ENCODE measurements at regions not wholly inside any gene's neighbourhood (a gene's known extent, or its start where the extent isn't known, plus 50 kb on each side); places are given as distances from the start of the nearest gene placed in this dataset.

DNA sequence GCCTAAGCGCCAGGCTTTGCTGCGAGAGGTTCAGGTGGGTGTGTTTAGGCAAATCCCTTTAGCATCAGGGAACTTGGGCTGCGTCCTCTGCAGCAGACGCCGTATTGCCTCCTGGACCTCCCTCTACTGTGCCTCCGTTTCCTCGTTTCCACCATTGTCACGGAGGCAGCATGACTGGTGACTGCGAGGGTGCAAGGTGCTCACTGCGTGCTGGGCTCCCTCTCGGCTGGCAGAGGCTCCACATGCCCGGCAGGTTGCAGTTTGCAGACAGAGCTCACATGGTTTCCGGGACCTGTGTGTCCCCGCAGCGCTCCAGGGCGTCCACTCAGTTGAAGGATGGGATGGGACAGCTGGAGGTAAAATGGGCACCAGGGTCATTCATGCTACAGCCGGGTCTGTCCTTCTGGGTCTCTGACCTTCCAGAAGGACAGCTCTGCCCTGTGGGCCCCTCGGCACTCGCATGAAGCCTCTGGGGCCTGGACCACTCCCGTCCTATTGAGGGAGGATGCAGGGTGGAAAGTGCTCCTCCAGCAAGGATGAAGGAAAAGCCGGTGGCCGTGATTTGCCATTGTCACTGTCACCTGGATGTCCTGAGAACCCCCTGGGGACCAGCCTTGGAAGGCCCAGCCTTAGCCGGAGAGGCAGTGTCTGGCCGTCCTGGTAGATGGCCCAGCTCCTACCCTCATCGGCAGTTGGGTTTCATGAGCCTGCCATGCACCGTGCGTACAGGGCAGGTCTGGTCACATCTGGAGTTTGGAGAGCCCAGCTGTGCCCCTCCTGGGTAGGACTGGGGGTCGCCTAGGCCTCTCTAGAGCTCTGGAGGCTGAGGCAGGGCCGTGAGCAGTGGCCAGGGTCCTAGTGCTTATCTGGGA, 146.5 kb downstream of the KIF26A start:
- POLR2A ChIA-PET (ENCODE audit: low non-redundant PET) = no interaction called here
- no peak for DNase-seq (ENCODE audit: low spot score)
- Histone ChIP-seq H3K4me3 (ENCODE audit: low read depth, low read length, poor library complexity, severe bottlenecking) (no peak overlapping the region), H3K27me3 (replicated peaks; ENCODE audit: insufficient read depth, low read depth, low read length, poor library complexity) (no peaks in the 10 kb centered on the region), H3K36me3 (ENCODE audit: insufficient read depth, low read length, poor library complexity, severe bottlenecking) (no peaks in the 10 kb centered on the region), H3K9me3 (ENCODE audit: low read depth, low read length, poor library complexity, severe bottlenecking) (no peaks in the 10 kb centered on the region), H3K27ac (ENCODE audit: low read depth, low read length, poor library complexity, severe bottlenecking) (no peak overlapping the region), H3K4me1 (ENCODE audit: insufficient read depth, low read length, poor library complexity, severe bottlenecking) (peaks cover 13% of the 10 kb centered on the region)
- no peak for TF ChIP-seq EZH2 (IDR thresholded peaks at IDR 0.05; ENCODE audit: borderline replicate concordance, low read depth, low read length, poor library complexity, severe bottlenecking)
- TF ChIP-seq, protein P1, sequence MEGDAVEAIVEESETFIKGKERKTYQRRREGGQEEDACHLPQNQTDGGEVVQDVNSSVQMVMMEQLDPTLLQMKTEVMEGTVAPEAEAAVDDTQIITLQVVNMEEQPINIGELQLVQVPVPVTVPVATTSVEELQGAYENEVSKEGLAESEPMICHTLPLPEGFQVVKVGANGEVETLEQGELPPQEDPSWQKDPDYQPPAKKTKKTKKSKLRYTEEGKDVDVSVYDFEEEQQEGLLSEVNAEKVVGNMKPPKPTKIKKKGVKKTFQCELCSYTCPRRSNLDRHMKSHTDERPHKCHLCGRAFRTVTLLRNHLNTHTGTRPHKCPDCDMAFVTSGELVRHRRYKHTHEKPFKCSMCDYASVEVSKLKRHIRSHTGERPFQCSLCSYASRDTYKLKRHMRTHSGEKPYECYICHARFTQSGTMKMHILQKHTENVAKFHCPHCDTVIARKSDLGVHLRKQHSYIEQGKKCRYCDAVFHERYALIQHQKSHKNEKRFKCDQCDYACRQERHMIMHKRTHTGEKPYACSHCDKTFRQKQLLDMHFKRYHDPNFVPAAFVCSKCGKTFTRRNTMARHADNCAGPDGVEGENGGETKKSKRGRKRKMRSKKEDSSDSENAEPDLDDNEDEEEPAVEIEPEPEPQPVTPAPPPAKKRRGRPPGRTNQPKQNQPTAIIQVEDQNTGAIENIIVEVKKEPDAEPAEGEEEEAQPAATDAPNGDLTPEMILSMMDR (conservative IDR thresholded peaks at IDR 0.05; ENCODE audit: low read depth, low read length) = no peak
- intact Hi-C loops (cut with micrococcal nuclease; ENCODE audit: unreplicated experiment) = no loop called here
- CTCF ChIA-PET = no interaction called here
- no TSS peak for BruUV-seq (replicated peaks)

DNA sequence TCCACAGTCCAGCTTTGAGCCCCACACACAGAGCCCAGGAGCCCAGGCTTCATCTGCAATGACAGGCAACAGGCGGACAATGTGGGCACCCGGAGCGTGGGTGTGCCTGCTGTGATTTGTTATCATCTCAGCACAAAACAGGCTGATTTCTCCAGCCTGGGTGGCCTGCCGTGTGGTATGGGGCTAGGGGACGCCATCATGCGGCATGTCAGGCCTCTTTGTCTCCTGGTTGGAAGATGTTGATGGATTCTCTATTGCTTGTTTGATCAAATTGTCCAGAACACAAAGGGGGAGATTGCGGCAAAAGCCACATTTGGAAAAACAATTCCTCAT, 147.1 kb downstream of the KIF26A start:
- H3K36me3 ChIP-seq (ENCODE audit: insufficient read depth, low read length, poor library complexity, severe bottlenecking) = no peaks in the 10 kb centered on the region
- intact Hi-C loops (cut with micrococcal nuclease; ENCODE audit: unreplicated experiment) = no loop called here
- H3K4me1 ChIP-seq (ENCODE audit: insufficient read depth, low read length, poor library complexity, severe bottlenecking) = peaks cover 13% of the 10 kb centered on the region
- no peak overlapping the region for H3K4me3 ChIP-seq (ENCODE audit: low read depth, low read length, poor library complexity, severe bottlenecking)
- no peaks in the 10 kb centered on the region for H3K9me3 ChIP-seq (ENCODE audit: low read depth, low read length, poor library complexity, severe bottlenecking)
- TF ChIP-seq EZH2 (IDR thresholded peaks at IDR 0.05; ENCODE audit: borderline replicate concordance, low read depth, low read length, poor library complexity, severe bottlenecking) = no peak
- TF ChIP-seq, protein P1 (conservative IDR thresholded peaks at IDR 0.05; ENCODE audit: low read depth, low read length) = no peak
- ChIA-PET POLR2A (ENCODE audit: low non-redundant PET) (no interaction called here), CTCF (no interaction called here)
- H3K27ac ChIP-seq (ENCODE audit: low read depth, low read length, poor library complexity, severe bottlenecking) = no peak overlapping the region
- H3K27me3 ChIP-seq (replicated peaks; ENCODE audit: insufficient read depth, low read depth, low read length, poor library complexity) = no peaks in the 10 kb centered on the region
- no peak for DNase-seq (ENCODE audit: low spot score)
- no TSS peak for BruUV-seq (replicated peaks)

DNA sequence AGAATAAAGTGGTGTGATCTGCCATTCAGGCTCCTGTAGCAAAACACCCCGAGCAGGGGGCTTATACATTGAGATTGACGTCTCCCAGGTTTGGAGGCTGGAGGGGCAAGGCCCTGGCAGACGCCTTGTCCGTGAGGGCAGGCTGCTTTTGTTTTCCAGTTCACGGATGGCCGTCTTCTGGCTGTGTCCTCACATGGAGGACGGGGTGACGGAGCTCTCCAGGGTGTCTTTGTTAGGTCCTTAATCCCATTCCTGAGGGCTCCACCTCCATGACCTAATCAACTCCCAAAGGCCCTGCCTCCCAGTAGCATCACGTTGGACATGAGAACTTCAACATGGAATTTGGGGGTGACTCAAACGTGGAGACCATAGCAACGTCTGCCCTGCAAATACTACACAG, 147.7 kb downstream of the KIF26A start:
- peaks cover 13% of the 10 kb centered on the region for H3K4me1 ChIP-seq (ENCODE audit: insufficient read depth, low read length, poor library complexity, severe bottlenecking)
- H3K9me3 ChIP-seq (ENCODE audit: low read depth, low read length, poor library complexity, severe bottlenecking) = no peaks in the 10 kb centered on the region
- no peak for DNase-seq (ENCODE audit: low spot score)
- intact Hi-C loops (cut with micrococcal nuclease; ENCODE audit: unreplicated experiment) = no loop called here
- ChIA-PET CTCF (no interaction called here), POLR2A (ENCODE audit: low non-redundant PET) (no interaction called here)
- no peak for TF ChIP-seq EZH2 (IDR thresholded peaks at IDR 0.05; ENCODE audit: borderline replicate concordance, low read depth, low read length, poor library complexity, severe bottlenecking)
- TF ChIP-seq, protein P1 (conservative IDR thresholded peaks at IDR 0.05; ENCODE audit: low read depth, low read length) = no peak
- no peak overlapping the region for H3K27ac ChIP-seq (ENCODE audit: low read depth, low read length, poor library complexity, severe bottlenecking)
- H3K36me3 ChIP-seq (ENCODE audit: insufficient read depth, low read length, poor library complexity, severe bottlenecking) = no peaks in the 10 kb centered on the region
- no peak overlapping the region for H3K4me3 ChIP-seq (ENCODE audit: low read depth, low read length, poor library complexity, severe bottlenecking)
- BruUV-seq (replicated peaks) = no TSS peak
- H3K27me3 ChIP-seq (replicated peaks; ENCODE audit: insufficient read depth, low read depth, low read length, poor library complexity) = no peaks in the 10 kb centered on the region
